ENCODE measurements at regions not wholly inside any gene's neighbourhood (a gene's known extent, or its start where the extent isn't known, plus 50 kb on each side); places are given as distances from the start of the nearest gene placed in this dataset.
"Not testable (repeated sequence)": the region's sequence is repeated elsewhere in the genome, so short reads cannot be mapped to it uniquely, and the experiment has no call there.

- Histone ChIP-seq H3K27ac (ENCODE audit: low read depth, low read length) (no peak overlapping the region), H3K27me3 (ENCODE audit: control insufficient read depth in 3 of 3, insufficient read depth in 3 of 3, low read length in 3 of 3) (no peaks in the 10 kb centered on the region), H3K9me3 (ENCODE audit: control insufficient read depth in 3 of 3, low read length in 3 of 3) (peaks cover 0 to 3% (median 0%) of the 10 kb centered on the region in 3 donors), H3K4me1 (ENCODE audit: control insufficient read depth in 3 of 3, insufficient read depth in 3 of 3, low read length in 3 of 3) (no peaks in the 10 kb centered on the region), H3K9ac (ENCODE audit: low read depth in 1 of 3, low read length in 3 of 3) (no peak overlapping the region), H3K36me3 (ENCODE audit: control insufficient read depth in 3 of 3, insufficient read depth in 3 of 3, low read length in 3 of 3) (no peaks in the 10 kb centered on the region), H3K4me3 (ENCODE audit: low read length in 3 of 3) (no peak overlapping the region)
These were observed 203.7 kb downstream of the TMEM167A start for GRCh38 chr5:82873452-82873851.

- H3K9me3 ChIP-seq (ENCODE audit: control insufficient read depth in 3 of 3, low read length in 3 of 3); H3K4me3 ChIP-seq (ENCODE audit: low read length in 3 of 3); H3K27ac ChIP-seq (ENCODE audit: low read depth, low read length); H3K36me3 ChIP-seq (ENCODE audit: control insufficient read depth in 3 of 3, insufficient read depth in 3 of 3, low read length in 3 of 3); H3K4me1 ChIP-seq (ENCODE audit: control insufficient read depth in 3 of 3, insufficient read depth in 3 of 3, low read length in 3 of 3); H3K27me3 ChIP-seq (ENCODE audit: control insufficient read depth in 3 of 3, insufficient read depth in 3 of 3, low read length in 3 of 3); H3K9ac ChIP-seq (ENCODE audit: low read depth in 1 of 3, low read length in 3 of 3): not testable (repeated sequence)
These were observed 204.6 kb downstream of the TMEM167A start for GRCh38 chr5:82872321-82873288.

- Histone ChIP-seq H3K27ac (ENCODE audit: low read depth, low read length) (no peak overlapping the region), H3K4me3 (ENCODE audit: low read length in 3 of 3) (no peak overlapping the region), H3K9me3 (ENCODE audit: control insufficient read depth in 3 of 3, low read length in 3 of 3) (no peaks in the 10 kb centered on the region), H3K9ac (ENCODE audit: low read depth in 1 of 3, low read length in 3 of 3) (no peak overlapping the region), H3K4me1 (ENCODE audit: control insufficient read depth in 3 of 3, insufficient read depth in 3 of 3, low read length in 3 of 3) (no peaks in the 10 kb centered on the region), H3K36me3 (ENCODE audit: control insufficient read depth in 3 of 3, insufficient read depth in 3 of 3, low read length in 3 of 3) (no peaks in the 10 kb centered on the region), H3K27me3 (ENCODE audit: control insufficient read depth in 3 of 3, insufficient read depth in 3 of 3, low read length in 3 of 3) (no peaks in the 10 kb centered on the region)
These were observed 211.6 kb downstream of the TMEM167A start for GRCh38 chr5:82865625-82866024.

- Histone ChIP-seq H3K36me3 (ENCODE audit: control insufficient read depth in 3 of 3, insufficient read depth in 3 of 3, low read length in 3 of 3) (no peaks in the 10 kb centered on the region), H3K9me3 (ENCODE audit: control insufficient read depth in 3 of 3, low read length in 3 of 3) (no peaks in the 10 kb centered on the region), H3K27me3 (ENCODE audit: control insufficient read depth in 3 of 3, insufficient read depth in 3 of 3, low read length in 3 of 3) (no peaks in the 10 kb centered on the region), H3K4me3 (ENCODE audit: low read length in 3 of 3) (no peak overlapping the region), H3K27ac (ENCODE audit: low read depth, low read length) (no peak overlapping the region), H3K4me1 (ENCODE audit: control insufficient read depth in 3 of 3, insufficient read depth in 3 of 3, low read length in 3 of 3) (no peaks in the 10 kb centered on the region), H3K9ac (ENCODE audit: low read depth in 1 of 3, low read length in 3 of 3) (no peak overlapping the region)
These were observed 213.9 kb downstream of the TMEM167A start for GRCh38 chr5:82863266-82863665.

GRCh38 chr5:82862711-82863110, 214.5 kb downstream of the TMEM167A start:
- no peak overlapping the region for H3K9ac ChIP-seq (ENCODE audit: low read depth in 1 of 3, low read length in 3 of 3)

GRCh38 chr5:82862261-82862660, 214.9 kb downstream of the TMEM167A start:
- Histone ChIP-seq H3K9me3 (ENCODE audit: control insufficient read depth in 3 of 3, low read length in 3 of 3) (no peaks in the 10 kb centered on the region), H3K27me3 (ENCODE audit: control insufficient read depth in 3 of 3, insufficient read depth in 3 of 3, low read length in 3 of 3) (no peaks in the 10 kb centered on the region), H3K27ac (ENCODE audit: low read depth, low read length) (no peak overlapping the region), H3K4me3 (ENCODE audit: low read length in 3 of 3) (no peak overlapping the region), H3K36me3 (ENCODE audit: control insufficient read depth in 3 of 3, insufficient read depth in 3 of 3, low read length in 3 of 3) (no peaks in the 10 kb centered on the region), H3K9ac (ENCODE audit: low read depth in 1 of 3, low read length in 3 of 3) (no peak overlapping the region), H3K4me1 (ENCODE audit: control insufficient read depth in 3 of 3, insufficient read depth in 3 of 3, low read length in 3 of 3) (no peaks in the 10 kb centered on the region)

More at GRCh38 chr5:82862711-82863110, 214.5 kb downstream of the TMEM167A start:
- no peaks in the 10 kb centered on the region for H3K9me3 ChIP-seq (ENCODE audit: control insufficient read depth in 3 of 3, low read length in 3 of 3)
- H3K27me3 ChIP-seq (ENCODE audit: control insufficient read depth in 3 of 3, insufficient read depth in 3 of 3, low read length in 3 of 3), result no peaks in the 10 kb centered on the region
- H3K4me1 ChIP-seq (ENCODE audit: control insufficient read depth in 3 of 3, insufficient read depth in 3 of 3, low read length in 3 of 3), result no peaks in the 10 kb centered on the region
- no peak overlapping the region for H3K4me3 ChIP-seq (ENCODE audit: low read length in 3 of 3)
- H3K36me3 ChIP-seq (ENCODE audit: control insufficient read depth in 3 of 3, insufficient read depth in 3 of 3, low read length in 3 of 3), result no peaks in the 10 kb centered on the region
- H3K27ac ChIP-seq (ENCODE audit: low read depth, low read length), result no peak overlapping the region

- Histone ChIP-seq H3K4me1 (ENCODE audit: control insufficient read depth in 3 of 3, insufficient read depth in 3 of 3, low read length in 3 of 3) (no peaks in the 10 kb centered on the region), H3K36me3 (ENCODE audit: control insufficient read depth in 3 of 3, insufficient read depth in 3 of 3, low read length in 3 of 3) (no peaks in the 10 kb centered on the region), H3K9ac (ENCODE audit: low read depth in 1 of 3, low read length in 3 of 3) (no peak overlapping the region), H3K27ac (ENCODE audit: low read depth, low read length) (no peak overlapping the region), H3K4me3 (ENCODE audit: low read length in 3 of 3) (no peak overlapping the region), H3K9me3 (ENCODE audit: control insufficient read depth in 3 of 3, low read length in 3 of 3) (no peaks in the 10 kb centered on the region), H3K27me3 (ENCODE audit: control insufficient read depth in 3 of 3, insufficient read depth in 3 of 3, low read length in 3 of 3) (no peaks in the 10 kb centered on the region)
These were observed 215.5 kb downstream of the TMEM167A start for GRCh38 chr5:82861701-82862100.

- H3K9me3 ChIP-seq (ENCODE audit: control insufficient read depth in 3 of 3, low read length in 3 of 3), result no peaks in the 10 kb centered on the region
- no peak overlapping the region for H3K9ac ChIP-seq (ENCODE audit: low read depth in 1 of 3, low read length in 3 of 3)
- no peak overlapping the region for H3K4me3 ChIP-seq (ENCODE audit: low read length in 3 of 3)
- no peaks in the 10 kb centered on the region for H3K27me3 ChIP-seq (ENCODE audit: control insufficient read depth in 3 of 3, insufficient read depth in 3 of 3, low read length in 3 of 3)
- no peak overlapping the region for H3K27ac ChIP-seq (ENCODE audit: low read depth, low read length)
- H3K4me1 ChIP-seq (ENCODE audit: control insufficient read depth in 3 of 3, insufficient read depth in 3 of 3, low read length in 3 of 3), result no peaks in the 10 kb centered on the region
- H3K36me3 ChIP-seq (ENCODE audit: control insufficient read depth in 3 of 3, insufficient read depth in 3 of 3, low read length in 3 of 3), result no peaks in the 10 kb centered on the region
These were observed 217.6 kb downstream of the TMEM167A start for GRCh38 chr5:82859451-82860140.

GRCh38 chr5:82858151-82859025, 218.8 kb downstream of the TMEM167A start:
- no peaks in the 10 kb centered on the region for H3K9me3 ChIP-seq (ENCODE audit: control insufficient read depth in 3 of 3, low read length in 3 of 3)
- H3K9ac ChIP-seq (ENCODE audit: low read depth in 1 of 3, low read length in 3 of 3), result no peak overlapping the region
- no peak overlapping the region for H3K27ac ChIP-seq (ENCODE audit: low read depth, low read length)
- H3K27me3 ChIP-seq (ENCODE audit: control insufficient read depth in 3 of 3, insufficient read depth in 3 of 3, low read length in 3 of 3), result no peaks in the 10 kb centered on the region
- H3K4me3 ChIP-seq (ENCODE audit: low read length in 3 of 3), result no peak overlapping the region
- H3K36me3 ChIP-seq (ENCODE audit: control insufficient read depth in 3 of 3, insufficient read depth in 3 of 3, low read length in 3 of 3), result no peaks in the 10 kb centered on the region
- H3K4me1 ChIP-seq (ENCODE audit: control insufficient read depth in 3 of 3, insufficient read depth in 3 of 3, low read length in 3 of 3), result no peaks in the 10 kb centered on the region

Data from skeletal muscle tissue (tissue), 3 donors.